Activated naive CD4-positive, alpha-beta T cell treated with anti-CD3 and anti-CD28 coated beads, Interleukin-2, amount 10 ng/mL, durations not matched to agents 7 days and 5 days (primary cell): ENCODE measurements at regions not wholly inside any gene's neighbourhood (a gene's known extent, or its start where the extent isn't known, plus 50 kb on each side); places are given as distances from the start of the nearest gene placed in this dataset.
"Not testable (repeated sequence)": the region's sequence is repeated elsewhere in the genome, so short reads cannot be mapped to it uniquely, and the experiment has no call there.

ENCODE experiments used
- CTCF ChIA-PET: fragments of 350-600 bp; sonication (Branson Sonifier 250); formaldehyde crosslinking; loops from one replicate; lab custom pipeline; 2021; ENCODE audit warnings: antibody characterized with exemption; lab: Charles Lee
- DNase-seq: peaks from one replicate; pipeline ENCODE4 v3.0.0-alpha.2; 2020
- H3K27ac Mint-ChIP-seq: one replicate; pipeline ENCODE4 v1.8.0; 2021; ENCODE audit warnings: mild to moderate bottlenecking, moderate library complexity, mixed read lengths
- H3K27me3 Mint-ChIP-seq: one replicate; pipeline ENCODE4 v1.8.0; 2021; ENCODE audit warnings: mild to moderate bottlenecking, mixed read lengths
- H3K36me3 Mint-ChIP-seq: one replicate; pipeline ENCODE4 v1.8.0; 2021; ENCODE audit warnings: mixed read lengths
- H3K4me1 Mint-ChIP-seq: one replicate; pipeline ENCODE4 v1.8.0; 2021; ENCODE audit warnings: mixed read lengths
- H3K4me3 Mint-ChIP-seq: one replicate; pipeline ENCODE4 v1.8.0; 2021; ENCODE audit warnings: mild to moderate bottlenecking, moderate library complexity, mixed read lengths
- H3K9me3 Mint-ChIP-seq: one replicate; pipeline ENCODE4 v1.8.0; 2021; ENCODE audit warnings: mixed read lengths

DNA sequence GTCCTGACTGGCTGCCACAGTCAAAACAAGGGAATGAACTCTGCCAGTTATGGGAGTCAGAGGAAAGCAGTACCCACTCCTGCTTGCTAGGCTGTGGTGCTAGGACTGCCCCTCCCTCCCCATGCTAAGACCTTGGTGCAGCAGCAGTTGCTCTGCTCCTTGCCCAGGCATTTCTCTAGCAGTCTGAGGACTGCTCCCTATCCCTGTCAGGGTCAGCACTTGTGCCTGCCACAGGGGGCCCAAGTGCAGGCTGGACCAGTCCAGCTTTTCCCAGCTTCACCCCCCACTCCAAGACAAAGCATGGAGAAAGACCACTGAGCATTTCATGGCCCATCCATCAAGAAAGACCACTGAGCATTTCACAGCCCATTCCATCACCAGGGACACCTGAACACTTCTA, 305.8 kb upstream of the CLEC14A start:
- CTCF ChIA-PET: no interaction called here

DNA sequence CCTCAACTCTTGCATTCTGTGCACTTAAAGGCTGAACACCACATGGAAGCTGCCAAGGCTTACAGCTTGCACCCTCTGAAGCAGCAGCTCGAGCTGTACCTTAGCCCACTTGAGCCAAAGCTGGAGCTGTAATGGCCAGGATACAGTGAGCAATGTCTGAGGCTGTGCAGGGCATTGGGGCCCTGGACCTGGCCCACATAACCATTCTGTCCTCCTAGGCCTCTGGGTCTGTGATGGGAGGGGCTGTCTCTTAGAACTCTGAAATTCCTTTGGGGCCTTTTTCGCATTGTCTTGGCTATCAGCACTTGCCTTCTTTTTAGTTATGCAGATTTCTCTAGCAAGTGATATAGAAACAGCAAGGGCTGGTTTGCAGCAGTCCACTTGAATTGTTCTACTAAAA, 303.8 kb upstream of the CLEC14A start:
- no peak overlapping the region for H3K4me3 Mint-ChIP-seq
- CTCF ChIA-PET: no interaction called here
- H3K9me3 Mint-ChIP-seq: peaks cover 9% of the 10 kb centered on the region
- no peaks in the 10 kb centered on the region for H3K36me3 Mint-ChIP-seq
- no peaks in the 10 kb centered on the region for H3K27me3 Mint-ChIP-seq
- H3K4me1 Mint-ChIP-seq: no peaks in the 10 kb centered on the region
- DNase-seq: no peak
- H3K27ac Mint-ChIP-seq: no peak overlapping the region

More for the DNA sequence above, 305.8 kb upstream of the CLEC14A start:
- Mint-ChIP-seq H3K36me3 (no peaks in the 10 kb centered on the region), H3K27me3 (no peaks in the 10 kb centered on the region), H3K9me3 (peaks cover 9% of the 10 kb centered on the region), H3K4me1 (no peaks in the 10 kb centered on the region), H3K4me3 (no peak overlapping the region), H3K27ac (no peak overlapping the region)
- DNase-seq: no peak

DNA sequence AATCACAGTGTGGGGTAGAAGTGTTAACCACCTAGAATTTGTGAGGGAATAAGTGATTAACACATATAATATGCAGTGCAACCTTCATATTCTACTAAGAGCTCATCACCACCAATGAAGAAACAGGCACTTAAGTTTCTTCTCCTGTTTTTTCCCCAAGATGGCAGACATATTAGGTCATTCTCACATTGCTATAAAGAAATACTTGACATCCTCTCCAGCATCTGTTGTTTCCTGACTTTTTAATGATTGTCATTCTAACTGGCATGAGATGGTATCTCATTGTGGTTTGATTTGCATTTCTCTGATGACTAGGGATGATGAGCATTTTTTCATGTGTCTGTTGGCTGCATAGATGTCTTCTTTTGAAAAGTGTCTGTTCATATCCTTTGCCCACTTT, 301.5 kb upstream of the CLEC14A start:
- CTCF ChIA-PET, H3K27me3 Mint-ChIP-seq, H3K4me3 Mint-ChIP-seq: not testable (repeated sequence)

DNA sequence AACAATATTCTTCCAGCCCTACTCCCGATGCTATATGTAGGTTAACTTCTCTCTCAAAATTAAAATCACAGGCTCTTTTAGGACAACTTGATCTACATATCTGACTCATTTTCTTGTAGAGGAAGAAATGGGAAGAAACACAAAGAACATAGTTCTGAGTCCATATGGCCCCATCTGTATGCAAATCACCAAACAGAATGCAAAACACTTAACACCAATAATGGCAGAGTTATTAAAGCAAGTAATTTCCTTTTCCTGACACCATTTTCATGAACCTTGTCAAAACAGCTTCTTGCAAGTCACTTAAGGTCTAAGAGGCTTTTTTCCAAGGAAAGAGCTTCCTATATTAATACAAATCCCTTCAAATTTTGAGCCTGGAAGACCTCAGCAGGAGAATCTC, 300.4 kb upstream of the CLEC14A start:
- Mint-ChIP-seq H3K4me1 (no peaks in the 10 kb centered on the region), H3K4me3 (no peak overlapping the region), H3K27ac (no peak overlapping the region), H3K9me3 (peaks cover 7% of the 10 kb centered on the region), H3K36me3 (no peaks in the 10 kb centered on the region), H3K27me3 (no peaks in the 10 kb centered on the region)
- no peak for DNase-seq
- CTCF ChIA-PET: no interaction called here

More for the DNA sequence above, 301.5 kb upstream of the CLEC14A start:
- DNase-seq, H3K27ac Mint-ChIP-seq, H3K36me3 Mint-ChIP-seq, H3K4me1 Mint-ChIP-seq, H3K9me3 Mint-ChIP-seq: not testable (repeated sequence)

DNA sequence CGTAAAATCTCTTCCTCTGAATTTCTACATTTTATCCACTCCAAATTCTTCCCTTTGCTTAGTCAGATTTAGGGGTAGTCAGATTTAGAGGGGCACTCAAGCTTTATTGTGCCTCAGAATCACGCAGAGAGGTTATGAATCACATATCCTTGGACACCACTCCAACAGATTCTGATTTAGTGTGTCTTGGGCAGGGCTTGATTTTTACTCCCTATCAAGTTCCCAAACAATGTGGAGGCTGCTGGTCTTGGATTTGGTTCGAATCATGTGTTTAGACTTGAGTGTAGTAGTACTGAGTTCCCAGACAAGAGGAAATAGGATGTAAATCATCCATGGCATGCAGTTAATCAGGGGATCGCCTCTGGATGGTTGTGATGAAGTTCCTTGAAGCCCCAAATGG, 298.1 kb upstream of the CLEC14A start:
- no peak for DNase-seq
- H3K36me3 Mint-ChIP-seq: no peaks in the 10 kb centered on the region
- CTCF ChIA-PET: no interaction called here
- H3K9me3 Mint-ChIP-seq: peaks cover 3% of the 10 kb centered on the region
- no peaks in the 10 kb centered on the region for H3K4me1 Mint-ChIP-seq
- no peak overlapping the region for H3K4me3 Mint-ChIP-seq
- no peak overlapping the region for H3K27ac Mint-ChIP-seq
- no peaks in the 10 kb centered on the region for H3K27me3 Mint-ChIP-seq

DNA sequence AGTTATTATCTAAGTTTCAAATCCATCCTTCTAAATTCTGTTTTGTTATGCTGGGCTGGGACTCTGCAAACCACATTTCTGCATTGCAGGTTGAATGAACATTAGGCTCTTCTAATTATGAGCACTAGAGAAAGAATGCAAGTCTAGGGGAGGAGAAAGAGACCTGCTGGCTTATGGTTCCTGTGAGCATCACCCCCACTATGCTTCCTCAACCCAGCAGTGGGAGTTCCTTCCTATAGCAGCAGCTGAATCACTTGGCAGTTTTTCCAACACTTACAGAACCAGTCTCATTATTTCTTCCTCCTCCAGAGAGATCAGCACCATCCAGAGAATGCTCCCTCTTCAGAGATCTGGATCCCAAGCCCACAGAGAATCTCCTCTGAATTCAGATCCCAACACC, 297.7 kb upstream of the CLEC14A start:
- H3K36me3 Mint-ChIP-seq: no peaks in the 10 kb centered on the region
- H3K4me1 Mint-ChIP-seq: no peaks in the 10 kb centered on the region
- DNase-seq: no peak
- CTCF ChIA-PET: no interaction called here
- H3K27me3 Mint-ChIP-seq: no peaks in the 10 kb centered on the region
- no peaks in the 10 kb centered on the region for H3K9me3 Mint-ChIP-seq
- no peak overlapping the region for H3K27ac Mint-ChIP-seq
- H3K4me3 Mint-ChIP-seq: no peak overlapping the region

DNA sequence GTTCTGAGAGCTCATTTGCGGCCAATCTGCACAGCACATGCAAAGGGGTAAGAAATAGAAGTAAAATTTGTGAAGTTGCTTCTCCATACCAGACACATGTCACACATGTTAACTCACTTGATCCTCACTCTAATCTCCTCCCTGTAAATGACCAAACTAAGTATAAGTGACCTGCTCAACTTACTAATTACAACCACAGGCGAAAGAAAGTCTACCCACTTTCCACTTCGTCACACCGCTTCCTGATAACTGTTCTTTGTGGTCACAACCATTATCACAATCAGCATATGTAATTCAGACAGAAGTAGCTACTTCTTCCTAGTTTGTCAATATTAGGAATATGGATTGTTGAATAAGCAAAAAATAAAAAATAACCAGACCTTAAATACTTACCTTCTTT, 293.7 kb upstream of the CLEC14A start:
- Mint-ChIP-seq H3K27me3 (no peaks in the 10 kb centered on the region), H3K9me3 (no peaks in the 10 kb centered on the region), H3K4me1 (no peaks in the 10 kb centered on the region), H3K27ac (no peak overlapping the region), H3K36me3 (no peaks in the 10 kb centered on the region), H3K4me3 (no peak overlapping the region)
- CTCF ChIA-PET: no interaction called here
- no peak for DNase-seq

DNA sequence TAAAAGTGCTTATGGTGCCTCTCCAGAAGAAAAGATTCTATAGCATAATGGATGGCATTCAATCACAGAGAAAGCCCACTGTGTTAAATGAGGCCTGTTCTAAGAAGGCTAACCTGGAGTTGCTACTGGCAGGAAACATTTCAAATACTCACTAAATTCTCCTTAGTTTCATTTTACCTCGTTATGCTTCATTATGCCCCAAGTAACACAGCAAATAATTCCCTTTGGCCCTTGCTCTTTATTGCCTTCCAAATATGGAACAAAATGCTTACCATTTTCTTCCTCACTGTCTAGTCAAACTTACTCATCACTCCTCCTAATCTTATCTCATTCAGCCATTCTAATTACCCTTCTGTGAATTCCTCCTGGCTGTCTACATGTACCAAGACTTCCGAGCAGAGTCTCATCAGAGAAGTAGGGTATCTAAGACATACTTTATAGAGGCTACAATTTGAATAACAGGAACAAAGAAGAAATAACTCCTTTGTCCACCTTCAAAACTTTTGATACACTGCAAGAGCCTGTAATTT, 292.1 kb upstream of the CLEC14A start:
- CTCF ChIA-PET: no interaction called here
- no peak overlapping the region for H3K4me3 Mint-ChIP-seq
- H3K27me3 Mint-ChIP-seq: no peaks in the 10 kb centered on the region
- H3K27ac Mint-ChIP-seq: no peak overlapping the region
- no peak for DNase-seq
- H3K4me1 Mint-ChIP-seq: no peaks in the 10 kb centered on the region
- no peaks in the 10 kb centered on the region for H3K36me3 Mint-ChIP-seq
- no peaks in the 10 kb centered on the region for H3K9me3 Mint-ChIP-seq

DNA sequence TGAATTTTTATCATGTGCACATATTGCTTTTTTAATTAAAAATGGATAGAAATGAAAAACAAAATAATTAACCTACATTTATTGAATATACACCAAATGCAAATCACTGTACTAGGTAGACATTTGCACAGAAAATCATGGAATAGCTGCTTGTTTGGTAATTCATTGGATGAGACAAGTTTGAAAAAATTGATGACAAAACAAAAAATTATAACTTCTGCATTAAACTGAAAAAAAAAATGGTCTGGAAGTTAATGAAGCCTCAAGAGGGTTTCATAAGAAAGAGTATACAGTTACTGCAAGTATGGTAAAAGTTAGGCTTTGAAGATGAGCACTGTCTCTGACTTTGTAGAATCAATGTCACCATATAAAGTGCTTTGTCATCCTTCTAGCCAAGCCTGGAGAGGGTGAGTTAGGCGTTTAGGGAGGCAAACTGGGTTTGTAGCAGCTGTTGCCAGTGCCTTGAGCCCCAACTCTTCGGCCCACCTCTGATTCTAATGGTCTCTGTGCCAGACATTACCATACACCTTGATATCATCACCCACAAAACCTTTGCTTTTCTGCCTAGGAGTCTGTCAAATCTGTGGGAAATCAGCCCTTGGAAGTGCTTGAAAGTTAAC, 291.1 kb upstream of the CLEC14A start:
- H3K4me1 Mint-ChIP-seq: no peaks in the 10 kb centered on the region

DNA sequence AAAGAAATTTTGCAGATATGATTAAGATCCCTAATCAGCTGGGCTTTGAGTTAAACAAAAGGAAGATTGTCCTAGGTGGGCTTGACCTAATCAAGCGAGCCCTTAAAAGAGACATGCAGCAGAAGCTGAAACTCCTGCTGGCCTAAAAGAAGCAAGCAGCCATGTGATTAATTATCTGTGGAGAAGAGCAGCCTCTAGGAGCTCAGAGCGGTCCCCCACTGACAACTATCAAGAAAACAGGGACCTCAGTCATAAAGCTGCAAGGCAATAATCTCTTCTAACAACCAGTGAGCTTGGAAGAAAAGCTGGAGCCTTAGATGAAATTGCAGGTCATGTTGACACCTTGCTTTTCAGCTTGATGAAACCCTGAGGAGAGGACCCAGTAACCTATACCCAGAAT, 288.9 kb upstream of the CLEC14A start:
- CTCF ChIA-PET: no interaction called here

More for the DNA sequence above, 291.1 kb upstream of the CLEC14A start:
- Mint-ChIP-seq H3K4me3 (no peak overlapping the region), H3K9me3 (no peaks in the 10 kb centered on the region), H3K36me3 (no peaks in the 10 kb centered on the region), H3K27ac (no peak overlapping the region), H3K27me3 (no peaks in the 10 kb centered on the region)
- CTCF ChIA-PET: interaction anchor here (0.6 kb wide), 1 partner anchor 21 kb away, joined by 3 read pairs; no protein-coding TSS in a partner anchor
- no peak for DNase-seq

DNA sequence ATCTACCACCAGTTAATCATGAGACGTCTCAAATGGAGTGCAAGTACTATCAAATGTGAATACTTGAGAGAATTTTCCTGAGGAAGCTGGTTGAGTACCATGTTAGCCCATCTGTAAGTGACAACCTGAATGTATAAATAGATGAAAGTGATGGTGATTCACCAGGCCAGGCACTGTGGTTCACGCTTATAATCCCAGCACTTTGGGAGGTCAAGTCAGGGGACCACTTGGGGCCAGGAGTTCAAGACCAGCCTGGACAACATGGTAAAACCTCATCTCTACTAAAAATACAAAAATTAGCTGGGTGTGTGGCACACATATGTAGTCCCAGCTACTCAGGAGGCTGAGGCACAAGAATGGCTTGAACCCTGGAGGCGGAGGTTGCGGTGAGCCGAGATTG, 288.0 kb upstream of the CLEC14A start:
- H3K9me3 Mint-ChIP-seq, H3K27ac Mint-ChIP-seq, H3K4me1 Mint-ChIP-seq, H3K4me3 Mint-ChIP-seq, DNase-seq, CTCF ChIA-PET, H3K27me3 Mint-ChIP-seq, H3K36me3 Mint-ChIP-seq: not testable (repeated sequence)

More for the DNA sequence above, 288.9 kb upstream of the CLEC14A start:
- Mint-ChIP-seq H3K27ac (no peak overlapping the region), H3K4me1 (no peaks in the 10 kb centered on the region), H3K27me3 (no peaks in the 10 kb centered on the region), H3K9me3 (no peaks in the 10 kb centered on the region), H3K4me3 (no peak overlapping the region), H3K36me3 (no peaks in the 10 kb centered on the region)
- DNase-seq: no peak

DNA sequence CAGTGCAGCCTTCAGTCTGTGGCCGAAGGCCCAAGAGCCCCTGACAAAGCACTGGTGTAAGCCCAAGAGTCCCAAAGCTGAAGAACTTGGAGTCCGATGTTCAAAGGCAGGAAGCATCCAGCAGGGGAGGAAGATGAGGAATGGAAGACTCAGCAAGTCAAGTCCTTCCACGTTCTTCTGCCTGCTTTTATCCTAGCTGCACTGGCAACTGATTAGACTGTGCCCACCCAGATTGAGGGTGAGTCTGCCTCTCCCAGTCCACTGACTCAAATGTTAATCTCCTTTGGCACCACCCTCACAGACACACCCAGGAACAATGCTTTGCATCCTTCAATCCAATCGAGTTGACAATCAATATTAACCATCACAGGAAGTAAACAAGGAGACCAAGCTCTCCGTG, 282.2 kb upstream of the CLEC14A start:
- DNase-seq, CTCF ChIA-PET, H3K27ac Mint-ChIP-seq, H3K27me3 Mint-ChIP-seq, H3K4me1 Mint-ChIP-seq, H3K9me3 Mint-ChIP-seq, H3K36me3 Mint-ChIP-seq, H3K4me3 Mint-ChIP-seq: not testable (repeated sequence)

DNA sequence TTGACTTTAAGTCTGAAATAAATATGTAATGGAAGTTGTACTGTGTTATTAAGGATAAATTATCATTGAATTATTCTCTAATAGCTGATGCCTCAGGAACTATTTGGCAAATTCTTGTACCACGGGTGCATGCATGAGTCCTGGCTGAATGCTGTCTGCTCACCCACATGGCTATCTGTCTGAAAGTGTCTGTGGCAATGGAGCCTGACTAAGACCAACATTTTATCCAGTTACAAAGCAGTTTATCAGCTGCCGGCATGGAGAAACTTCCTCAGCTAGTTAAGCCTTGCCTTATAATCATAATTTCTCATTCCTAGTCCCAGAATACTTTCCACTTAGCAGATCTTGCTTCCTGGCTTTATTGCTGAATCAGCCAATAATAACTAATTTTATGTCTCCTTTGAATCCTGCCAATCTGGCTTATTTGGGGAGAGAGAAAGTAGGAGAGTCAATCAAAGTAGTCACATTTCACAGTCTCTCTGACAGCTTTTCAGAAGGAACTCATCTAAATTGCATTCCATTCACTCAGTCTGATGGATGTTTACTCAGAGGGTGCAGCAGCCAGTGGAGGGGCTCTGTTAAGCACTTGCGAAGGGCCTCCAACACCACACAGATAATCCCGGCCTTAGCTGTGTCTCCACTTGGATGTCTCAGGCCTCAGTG, 280.6 kb upstream of the CLEC14A start:
- H3K4me1 Mint-ChIP-seq: no peaks in the 10 kb centered on the region
- no peak overlapping the region for H3K4me3 Mint-ChIP-seq
- H3K27ac Mint-ChIP-seq: no peak overlapping the region
- no peaks in the 10 kb centered on the region for H3K36me3 Mint-ChIP-seq
- H3K27me3 Mint-ChIP-seq: no peaks in the 10 kb centered on the region
- DNase-seq: no peak
- no peaks in the 10 kb centered on the region for H3K9me3 Mint-ChIP-seq
- CTCF ChIA-PET: no interaction called here

DNA sequence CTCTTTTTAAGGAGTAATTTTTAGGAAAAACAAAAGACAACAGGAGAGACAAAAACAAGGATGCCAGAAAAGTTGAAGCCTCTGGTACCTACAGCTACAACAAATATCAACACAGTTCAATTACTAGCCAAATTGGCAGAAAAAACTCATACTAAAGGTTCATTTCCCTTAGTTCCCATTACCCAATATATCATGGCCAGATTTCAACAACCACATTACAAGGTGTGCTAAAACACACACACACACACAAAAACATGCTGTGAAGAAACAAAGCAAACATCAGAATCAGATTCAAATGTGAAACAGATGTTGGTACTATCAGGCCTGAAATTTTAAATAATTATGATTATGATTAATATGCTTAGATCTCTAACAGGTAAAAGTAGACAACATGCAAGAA, 272.7 kb upstream of the CLEC14A start:
- no peak for DNase-seq
- no peaks in the 10 kb centered on the region for H3K27me3 Mint-ChIP-seq
- no peaks in the 10 kb centered on the region for H3K4me1 Mint-ChIP-seq
- CTCF ChIA-PET: no interaction called here
- no peak overlapping the region for H3K27ac Mint-ChIP-seq
- no peaks in the 10 kb centered on the region for H3K36me3 Mint-ChIP-seq
- no peaks in the 10 kb centered on the region for H3K9me3 Mint-ChIP-seq
- no peak overlapping the region for H3K4me3 Mint-ChIP-seq

DNA sequence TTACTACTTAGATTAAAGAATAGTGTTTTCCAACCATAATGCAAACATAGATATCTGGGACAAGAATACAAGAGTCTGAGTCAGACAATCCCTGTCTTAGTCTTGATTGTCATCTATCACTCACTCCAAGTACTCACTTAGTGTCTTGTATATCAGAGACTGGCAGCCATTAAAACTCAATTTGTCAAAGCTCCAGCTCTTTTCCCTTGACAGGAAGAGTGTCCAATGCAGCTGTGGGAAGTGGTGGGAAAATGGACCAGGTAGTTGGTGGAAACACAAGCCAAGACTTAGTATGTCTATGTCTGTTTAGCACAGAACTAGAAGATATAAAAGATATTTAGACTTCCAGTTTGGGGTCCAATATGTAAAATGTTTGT, 271.6 kb upstream of the CLEC14A start:
- DNase-seq: no peak
- Mint-ChIP-seq H3K4me1 (no peaks in the 10 kb centered on the region), H3K9me3 (no peaks in the 10 kb centered on the region), H3K27ac (no peak overlapping the region), H3K27me3 (no peaks in the 10 kb centered on the region), H3K36me3 (no peaks in the 10 kb centered on the region), H3K4me3 (no peak overlapping the region)
- CTCF ChIA-PET: no interaction called here
